ENCODE measurements at regions not wholly inside any gene's neighbourhood (a gene's known extent, or its start where the extent isn't known, plus 50 kb on each side); places are given as distances from the start of the nearest gene placed in this dataset.

- Histone ChIP-seq H3K4me3 (replicated peaks in 1 of 4; ENCODE audit: control extremely low read depth in 1 of 4, insufficient read depth in 1 of 4, low read depth in 3 of 4, low read length in 4 of 4) (no peak overlapping the region), H4K20me1 (ENCODE audit: control insufficient read depth, extremely low read depth, insufficient read depth, low read length) (no peaks in the 10 kb centered on the region), H3K27me3 (ENCODE audit: control insufficient read depth, insufficient read depth, low read length) (no peaks in the 10 kb centered on the region), H3K4me2 (ENCODE audit: extremely low read depth, insufficient read depth, low read length) (no peak overlapping the region), H3K79me2 (ENCODE audit: control insufficient read depth, insufficient read depth, low read length) (no peaks in the 10 kb centered on the region), H3K27ac (ENCODE audit: insufficient read depth, low read length) (no peak overlapping the region), H2AFZ (ENCODE audit: low read length) (no peak overlapping the region), H3K36me3 (ENCODE audit: control insufficient read depth, insufficient read depth, low read length) (no peaks in the 10 kb centered on the region), H3K9ac (ENCODE audit: insufficient read depth, low read length) (no peak overlapping the region), H3K9me3 (ENCODE audit: control insufficient read depth, insufficient read depth, low read depth, low read length) (no peaks in the 10 kb centered on the region), H3K4me1 (ENCODE audit: control insufficient read depth, extremely low read depth, insufficient read depth, low read length) (no peaks in the 10 kb centered on the region)
- no peak for TF ChIP-seq CTCF (conservative IDR thresholded peaks at IDR 0.05 in 1 of 2, IDR thresholded peaks at IDR 0.05 in 1 of 2; ENCODE audit: low read depth in 1 of 2, low read length in 2 of 2)
- TF ChIP-seq EZH2 (IDR thresholded peaks at IDR 0.05; ENCODE audit: low read length, missing control alignments), result no peak
- no peak for DNase-seq (ENCODE audit: low read depth in 2 of 2)
Measured at GRCh38 chr4:126568652-126569570, 1063.8 kb upstream of the INTU start.

GRCh38 chr4:126572264-126572663 is 1060.5 kb upstream of the INTU start:
- Histone ChIP-seq H3K9me3 (ENCODE audit: control insufficient read depth, insufficient read depth, low read depth, low read length) (no peaks in the 10 kb centered on the region), H4K20me1 (ENCODE audit: control insufficient read depth, extremely low read depth, insufficient read depth, low read length) (no peaks in the 10 kb centered on the region), H2AFZ (ENCODE audit: low read length) (peak overlapping the region; percentile 1), H3K4me1 (ENCODE audit: control insufficient read depth, extremely low read depth, insufficient read depth, low read length) (no peaks in the 10 kb centered on the region), H3K36me3 (ENCODE audit: control insufficient read depth, insufficient read depth, low read length) (no peaks in the 10 kb centered on the region), H3K9ac (ENCODE audit: insufficient read depth, low read length) (no peak overlapping the region), H3K27me3 (ENCODE audit: control insufficient read depth, insufficient read depth, low read length) (no peaks in the 10 kb centered on the region), H3K4me2 (ENCODE audit: extremely low read depth, insufficient read depth, low read length) (no peak overlapping the region), H3K27ac (ENCODE audit: insufficient read depth, low read length) (no peak overlapping the region), H3K4me3 (replicated peaks in 1 of 4; ENCODE audit: control extremely low read depth in 1 of 4, insufficient read depth in 1 of 4, low read depth in 3 of 4, low read length in 4 of 4) (no peak overlapping the region), H3K79me2 (ENCODE audit: control insufficient read depth, insufficient read depth, low read length) (no peaks in the 10 kb centered on the region)
- no peak for TF ChIP-seq CTCF (conservative IDR thresholded peaks at IDR 0.05 in 1 of 2, IDR thresholded peaks at IDR 0.05 in 1 of 2; ENCODE audit: low read depth in 1 of 2, low read length in 2 of 2)
- TF ChIP-seq EZH2 (IDR thresholded peaks at IDR 0.05; ENCODE audit: low read length, missing control alignments), result no peak
- DNase-seq (ENCODE audit: low read depth in 2 of 2), result no peak

- TF ChIP-seq EZH2 (IDR thresholded peaks at IDR 0.05; ENCODE audit: low read length, missing control alignments), result no peak
- TF ChIP-seq CTCF (conservative IDR thresholded peaks at IDR 0.05 in 1 of 2, IDR thresholded peaks at IDR 0.05 in 1 of 2; ENCODE audit: low read depth in 1 of 2, low read length in 2 of 2), result peak in 1 of 2 donors; percentile 13
- Histone ChIP-seq H3K27ac (ENCODE audit: insufficient read depth, low read length) (no peak overlapping the region), H3K79me2 (ENCODE audit: control insufficient read depth, insufficient read depth, low read length) (no peaks in the 10 kb centered on the region), H3K4me2 (ENCODE audit: extremely low read depth, insufficient read depth, low read length) (no peak overlapping the region), H4K20me1 (ENCODE audit: control insufficient read depth, extremely low read depth, insufficient read depth, low read length) (no peaks in the 10 kb centered on the region), H2AFZ (ENCODE audit: low read length) (no peak overlapping the region), H3K4me1 (ENCODE audit: control insufficient read depth, extremely low read depth, insufficient read depth, low read length) (no peaks in the 10 kb centered on the region), H3K9me3 (ENCODE audit: control insufficient read depth, insufficient read depth, low read depth, low read length) (no peaks in the 10 kb centered on the region), H3K27me3 (ENCODE audit: control insufficient read depth, insufficient read depth, low read length) (no peaks in the 10 kb centered on the region), H3K36me3 (ENCODE audit: control insufficient read depth, insufficient read depth, low read length) (no peaks in the 10 kb centered on the region), H3K9ac (ENCODE audit: insufficient read depth, low read length) (no peak overlapping the region), H3K4me3 (replicated peaks in 1 of 4; ENCODE audit: control extremely low read depth in 1 of 4, insufficient read depth in 1 of 4, low read depth in 3 of 4, low read length in 4 of 4) (no peak overlapping the region)
- DNase-seq (ENCODE audit: low read depth in 2 of 2), result no peak
Measured at GRCh38 chr4:126582737-126583136, 1050.0 kb upstream of the INTU start.

Data from fibroblast of lung (primary cell).